HS-5 (cell line): ENCODE measurements at regions not wholly inside any gene's neighbourhood (a gene's known extent, or its start where the extent isn't known, plus 50 kb on each side); places are given as distances from the start of the nearest gene placed in this dataset.
"Not testable (repeated sequence)": the region's sequence is repeated elsewhere in the genome, so short reads cannot be mapped to it uniquely, and the experiment has no call there.

Source experiments
- DNase-seq: peaks from one replicate; pipeline ENCODE4 v3.0.0-alpha.2; 2012; ENCODE audit warnings: low read depth

- no peak for DNase-seq
Measured at GRCh38 chr14:34090451-34090850, 139.6 kb upstream of the EGLN3 start.

- DNase-seq, result no peak
Measured at GRCh38 chr14:34088914-34089313, 138.0 kb upstream of the EGLN3 start.

GRCh38 chr14:34087571-34087970 lies 136.7 kb upstream of the EGLN3 start:
- no peak for DNase-seq

- DNase-seq, result no peak
Measured at GRCh38 chr14:34086223-34086757, 135.4 kb upstream of the EGLN3 start.

GRCh38 chr14:34085695-34086094 lies 134.8 kb upstream of the EGLN3 start:
- DNase-seq, result no peak

- DNase-seq, result peak; percentile 34
Measured at GRCh38 chr14:34081576-34082136, 130.8 kb upstream of the EGLN3 start.

GRCh38 chr14:34081101-34081575 lies 130.3 kb upstream of the EGLN3 start:
- DNase-seq, result no peak

GRCh38 chr14:34079643-34080042 lies 128.8 kb upstream of the EGLN3 start:
- not testable (repeated sequence) for DNase-seq

- no peak for DNase-seq
Measured at GRCh38 chr14:34078117-34078743, 127.4 kb upstream of the EGLN3 start.

GRCh38 chr14:34075826-34076225 lies 125.0 kb upstream of the EGLN3 start:
- no peak for DNase-seq

- no peak for DNase-seq
Measured at GRCh38 chr14:34075042-34075744, 124.3 kb upstream of the EGLN3 start.

- DNase-seq, result no peak
Measured at GRCh38 chr14:34072921-34073320, 122.0 kb upstream of the EGLN3 start.

GRCh38 chr14:34072401-34072800 lies 121.5 kb upstream of the EGLN3 start:
- DNase-seq, result no peak

GRCh38 chr14:34070917-34071407 lies 120.1 kb upstream of the EGLN3 start:
- no peak for DNase-seq

GRCh38 chr14:34069854-34070582 lies 119.1 kb upstream of the EGLN3 start:
- DNase-seq, result no peak

- no peak for DNase-seq
Measured at GRCh38 chr14:34067587-34067986, 116.7 kb upstream of the EGLN3 start.

GRCh38 chr14:34065690-34066391 lies 115.0 kb upstream of the EGLN3 start:
- no peak for DNase-seq

- DNase-seq, result no peak
Measured at GRCh38 chr14:34065236-34065635, 114.4 kb upstream of the EGLN3 start.

GRCh38 chr14:34064349-34064748 lies 113.5 kb upstream of the EGLN3 start:
- no peak for DNase-seq

- no peak for DNase-seq
Measured at GRCh38 chr14:34063470-34064164, 112.7 kb upstream of the EGLN3 start.

GRCh38 chr14:34063042-34063441 lies 112.2 kb upstream of the EGLN3 start:
- DNase-seq, result no peak
